Hematopoietic multipotent progenitor cell treated with erythropoietin and hydrocortisone succinate and interleukin-3 and kit ligand, for 15 days (in vitro differentiated cells): ENCODE measurements at regions not wholly inside any gene's neighbourhood (a gene's known extent, or its start where the extent isn't known, plus 50 kb on each side); places are given as distances from the start of the nearest gene placed in this dataset.

Experiments used
- DNase-seq: peaks from one replicate; pipeline ENCODE4 v3.0.0-alpha.2; 2015; ENCODE audit warnings: low spot score

DNA sequence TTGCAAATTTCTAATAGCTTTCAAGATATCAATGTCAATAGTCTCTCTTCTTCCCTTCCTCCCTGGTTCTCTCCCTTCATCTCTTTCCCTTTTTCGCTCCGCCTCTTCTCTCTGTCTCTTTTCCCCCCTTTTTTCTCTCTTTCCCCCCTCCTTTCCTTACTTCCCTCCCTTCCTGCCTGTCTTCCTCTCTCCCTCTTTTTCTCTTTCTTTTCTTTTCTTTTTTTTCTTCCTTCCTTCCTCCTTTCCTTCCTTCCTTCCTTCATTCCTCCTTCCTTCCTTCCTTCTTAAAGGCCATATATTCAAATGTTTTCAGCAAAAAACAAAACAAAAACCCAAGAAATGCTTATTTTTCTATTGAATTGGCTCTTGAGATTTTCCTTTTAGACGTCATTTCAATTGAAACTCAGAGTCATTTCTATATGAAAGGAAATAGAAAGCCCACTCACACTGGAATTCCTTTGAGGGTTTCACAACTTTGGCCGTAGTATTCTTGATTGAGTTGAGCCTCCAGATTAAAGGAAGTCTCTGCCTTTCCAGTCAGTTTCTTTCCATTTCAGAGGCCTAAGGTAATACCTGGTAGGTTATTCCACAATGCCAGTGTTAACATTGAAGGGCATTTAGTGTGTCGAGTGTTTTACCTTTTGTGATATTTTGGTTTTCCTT, 551.5 kb downstream of the LMO4 start:
- DNase-seq: no peak

DNA sequence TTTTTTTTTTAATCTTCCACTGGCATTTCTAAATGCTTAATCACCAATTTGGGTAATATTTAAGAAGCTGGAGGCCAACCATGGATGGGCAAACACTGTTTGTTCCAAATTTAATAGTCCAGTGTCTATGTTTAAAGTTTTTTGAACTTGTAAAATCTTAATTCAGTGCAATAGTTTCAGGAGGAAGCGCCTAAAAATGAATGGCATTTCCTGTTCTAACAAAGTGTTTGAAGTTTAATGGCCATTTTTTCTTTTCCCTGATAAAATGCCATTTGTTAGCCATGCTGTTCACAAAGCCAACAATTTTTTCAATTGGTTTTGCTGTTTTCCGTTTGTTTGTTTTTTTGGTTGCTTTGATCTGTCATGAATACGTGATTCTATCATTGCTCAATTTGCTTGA, 552.1 kb downstream of the LMO4 start:
- DNase-seq: no peak

DNA sequence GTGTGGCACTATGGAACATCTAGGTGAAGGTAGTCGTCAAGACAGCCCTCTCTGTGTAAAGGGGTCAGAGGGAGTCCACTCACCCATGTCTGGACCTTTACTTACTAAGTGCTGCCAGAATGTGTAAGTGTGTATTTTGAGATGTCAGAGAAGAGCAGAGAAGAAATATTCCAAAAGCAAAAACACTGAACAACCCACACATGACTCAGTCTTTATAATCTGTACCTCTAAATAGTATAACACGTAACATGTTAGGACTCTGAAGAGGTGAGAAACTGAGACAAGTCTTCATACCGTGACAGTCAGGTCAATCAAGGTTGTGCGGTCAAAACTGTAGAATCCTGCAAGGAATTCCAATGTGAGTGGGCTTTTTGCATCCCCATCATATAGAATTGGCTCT, 555.2 kb downstream of the LMO4 start:
- no peak for DNase-seq

DNA sequence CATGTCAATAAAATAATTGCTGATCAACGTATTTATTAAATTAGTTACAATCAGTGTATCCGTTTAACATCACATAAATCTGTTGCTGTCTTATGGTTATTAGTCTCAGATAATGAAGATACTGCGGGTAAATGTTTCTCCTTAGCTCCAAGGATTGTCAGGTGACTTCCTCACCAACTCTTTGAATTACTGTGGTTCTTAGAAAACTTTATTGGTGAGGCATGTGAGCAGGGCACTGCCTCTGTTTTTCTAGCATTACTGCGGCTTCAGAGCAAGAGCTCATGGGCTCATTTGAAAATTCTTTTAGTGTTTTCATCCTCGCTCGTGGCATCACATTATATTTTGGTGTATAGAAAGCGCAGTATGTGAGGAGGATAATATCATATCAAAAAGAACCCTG, 555.9 kb downstream of the LMO4 start:
- DNase-seq: no peak

DNA sequence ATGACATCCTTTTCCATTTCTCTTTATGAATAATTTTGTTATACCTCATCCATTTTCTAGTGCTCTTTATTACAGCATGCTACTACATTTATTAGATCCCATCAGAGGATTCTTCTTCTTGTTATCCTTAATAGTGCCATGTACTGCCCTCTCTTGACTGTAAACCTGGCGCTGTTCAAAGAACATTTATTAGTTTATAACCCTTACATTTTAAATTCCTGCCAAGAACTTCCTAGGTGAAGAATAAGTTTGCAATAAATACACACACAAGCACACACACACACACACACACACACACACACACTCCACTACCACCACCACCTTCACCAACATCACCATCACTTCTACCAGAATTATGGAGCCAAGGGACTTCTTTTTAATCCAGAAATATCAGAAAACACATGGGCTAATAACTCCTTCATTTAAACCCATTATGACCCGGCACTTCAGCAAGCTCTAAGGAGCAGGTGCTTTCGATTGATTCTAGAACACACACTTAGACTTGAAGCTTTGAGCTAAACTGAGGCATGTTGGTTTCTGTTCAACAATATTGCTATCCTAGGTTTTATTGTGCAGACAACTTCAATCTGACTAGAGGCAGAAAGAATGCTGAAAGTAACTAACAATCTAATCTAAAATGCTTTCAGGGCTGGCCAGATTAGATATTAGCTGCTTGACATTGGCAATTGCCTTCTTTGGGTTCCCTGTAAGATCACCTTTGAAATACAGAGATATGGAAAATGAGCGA, 556.8 kb downstream of the LMO4 start:
- DNase-seq: no peak

DNA sequence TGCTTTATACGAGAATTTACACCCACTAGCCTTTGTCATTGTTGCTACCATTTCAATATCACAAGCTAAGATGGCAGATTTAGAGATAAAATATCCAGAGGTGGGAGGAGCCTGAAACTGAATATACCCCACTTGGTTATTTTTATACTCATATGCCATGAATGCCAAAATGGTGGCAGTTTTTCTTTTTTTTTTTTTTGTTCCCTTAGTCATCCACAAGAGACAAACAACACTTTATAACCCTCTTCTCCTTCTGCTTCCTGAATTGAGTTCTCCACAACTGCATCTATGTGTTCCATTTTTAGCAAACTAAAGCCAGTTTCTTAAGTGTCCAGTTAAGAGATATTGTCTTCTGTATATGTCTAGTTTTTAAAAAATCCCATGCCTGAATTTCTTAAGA, 558.4 kb downstream of the LMO4 start:
- DNase-seq: no peak

DNA sequence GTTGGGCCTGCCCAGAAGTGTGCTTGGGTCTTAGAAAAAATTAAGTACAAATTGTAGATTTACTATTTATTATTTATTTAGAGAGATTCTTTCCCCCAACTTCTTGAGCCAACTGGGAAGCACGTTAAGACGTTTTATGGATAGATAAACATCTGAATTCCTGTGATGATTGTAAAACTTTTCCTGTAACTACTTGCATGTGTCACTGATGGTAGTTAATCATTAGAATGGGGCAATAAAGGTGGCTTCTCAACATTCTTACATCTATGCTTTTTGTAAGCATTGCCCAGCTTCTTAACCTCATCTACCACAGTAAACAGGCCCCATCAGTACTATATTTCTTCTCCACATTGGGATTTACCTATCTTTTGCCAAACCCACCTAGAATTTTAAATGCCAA, 559.8 kb downstream of the LMO4 start:
- DNase-seq: no peak

DNA sequence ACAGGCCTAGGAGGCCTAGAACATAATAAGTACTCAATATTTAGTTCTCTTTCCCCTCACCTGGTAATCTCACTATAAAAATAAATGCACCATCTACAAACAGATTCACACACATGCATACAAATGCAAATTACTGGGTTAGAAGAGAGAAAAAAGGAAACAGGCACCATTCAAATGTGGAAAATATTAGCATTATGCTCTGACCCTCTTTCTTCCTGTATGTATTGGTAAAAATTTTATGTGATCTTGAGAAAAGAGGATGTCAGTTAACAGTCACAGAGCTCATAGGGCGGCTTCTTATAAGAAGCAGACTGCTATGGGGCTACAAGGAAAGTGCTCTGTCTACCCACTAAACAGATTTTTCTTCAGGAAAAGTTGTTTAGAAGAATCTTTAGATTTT, 565.4 kb downstream of the LMO4 start:
- no peak for DNase-seq

DNA sequence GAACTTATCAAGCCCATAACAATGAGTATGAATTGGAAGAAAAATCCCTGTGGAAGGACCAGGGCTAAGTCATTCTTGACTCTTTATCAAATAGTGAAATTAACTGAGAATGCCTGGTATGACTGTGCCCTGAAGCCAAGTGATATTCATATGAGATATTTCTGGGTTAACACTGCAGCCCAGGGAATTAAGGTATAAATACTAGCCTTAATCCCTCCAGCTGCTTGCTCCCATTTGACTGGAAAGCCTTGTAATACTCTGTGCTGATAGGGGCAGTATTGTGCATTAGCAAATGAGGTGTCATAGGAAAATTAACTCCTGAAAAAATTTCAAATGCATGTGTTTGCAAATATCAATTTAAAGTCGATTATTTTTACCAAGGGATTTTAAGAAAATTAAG, 568.8 kb downstream of the LMO4 start:
- no peak for DNase-seq

DNA sequence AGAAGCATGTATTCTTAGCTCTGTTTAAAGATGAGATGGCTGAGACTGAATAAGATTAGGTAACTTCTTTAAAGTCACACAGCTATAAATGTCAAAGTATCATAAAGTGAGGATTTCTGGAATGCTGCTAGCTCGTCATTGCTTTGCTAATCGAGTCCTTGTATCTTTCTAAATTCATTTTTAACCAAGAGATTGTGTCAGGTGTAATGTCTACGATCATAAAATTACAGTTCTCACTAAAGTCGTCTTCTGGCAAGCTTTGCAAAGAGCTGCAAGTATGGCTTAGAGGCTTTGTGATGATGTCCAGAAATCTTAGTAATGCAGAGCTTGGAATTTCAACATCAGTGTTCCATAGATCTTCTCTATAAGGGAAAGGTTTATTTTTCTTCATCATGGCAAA, 569.8 kb downstream of the LMO4 start:
- DNase-seq: no peak

DNA sequence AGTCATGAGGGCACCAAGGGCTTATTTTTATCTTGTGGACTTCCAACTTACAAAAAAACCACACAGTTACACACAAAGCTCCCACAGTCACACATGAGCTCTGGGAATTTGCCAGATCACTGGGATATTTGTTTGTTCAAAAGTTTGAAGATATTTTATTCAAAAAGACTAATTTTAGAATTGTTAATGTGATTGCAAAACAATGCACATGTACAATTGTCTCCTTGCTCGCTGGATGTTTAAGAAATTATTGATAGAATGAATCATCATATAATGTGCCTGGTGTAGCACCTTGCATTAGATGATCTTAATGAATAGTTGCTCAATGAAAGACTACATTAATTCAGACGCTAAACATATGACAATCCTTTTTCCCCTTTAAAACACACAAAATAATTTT, 570.3 kb downstream of the LMO4 start:
- DNase-seq: no peak

DNA sequence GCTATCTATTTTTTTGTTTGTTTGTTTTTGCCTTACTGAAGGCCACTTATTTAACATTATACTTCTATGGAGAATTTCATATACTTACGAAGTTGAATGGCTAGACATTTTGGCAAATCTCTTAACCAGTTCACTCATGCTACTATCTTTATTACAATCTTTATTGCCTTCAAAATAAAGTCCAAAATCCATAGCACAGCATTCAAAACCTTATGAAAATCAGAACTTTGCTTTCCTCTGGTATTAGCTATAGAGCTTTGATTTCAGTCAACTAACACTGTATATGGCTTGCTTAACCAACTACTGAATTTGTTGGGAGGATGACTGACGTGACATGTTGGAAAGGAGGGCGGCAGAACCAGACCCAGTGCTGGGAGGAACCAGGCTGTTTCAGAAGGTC, 571.1 kb downstream of the LMO4 start:
- no peak for DNase-seq

DNA sequence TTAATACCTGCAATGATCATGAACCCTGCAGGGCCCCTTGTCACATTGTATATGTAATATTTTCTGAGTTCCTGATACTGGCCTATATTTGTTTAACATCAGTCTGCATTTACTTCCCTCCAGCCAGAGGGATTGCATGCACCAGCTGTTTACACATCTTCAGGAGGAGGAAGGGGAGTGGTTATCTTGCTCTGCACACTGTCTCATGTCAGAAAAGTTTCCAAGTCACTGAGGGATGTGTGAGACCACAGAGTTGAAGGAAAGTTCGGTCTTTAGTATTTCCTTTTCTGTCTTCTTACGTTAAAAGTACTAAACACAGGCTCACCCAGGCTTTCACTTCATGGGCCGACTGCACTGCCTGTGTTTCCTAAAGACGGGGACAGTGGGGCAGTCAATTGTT, 574.1 kb downstream of the LMO4 start:
- no peak for DNase-seq

DNA sequence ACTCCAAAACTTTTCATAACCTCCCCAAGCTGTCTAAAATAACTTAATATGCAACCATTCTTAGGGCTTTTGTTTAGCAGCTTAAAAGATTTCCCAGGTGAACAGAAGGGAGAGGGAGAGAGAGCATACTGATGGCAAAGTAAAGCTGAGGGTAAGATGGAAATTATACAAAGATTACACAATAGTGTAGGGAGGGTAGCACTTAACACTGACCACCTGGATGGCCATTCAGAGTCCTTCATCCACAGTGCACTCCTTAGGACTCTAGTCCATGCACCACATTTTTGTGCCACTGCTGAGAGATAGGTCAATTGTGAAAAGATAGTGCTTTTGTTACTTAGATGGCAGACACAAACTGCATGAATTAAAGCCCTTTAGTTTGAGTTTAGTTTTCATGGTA, 574.6 kb downstream of the LMO4 start:
- no peak for DNase-seq

DNA sequence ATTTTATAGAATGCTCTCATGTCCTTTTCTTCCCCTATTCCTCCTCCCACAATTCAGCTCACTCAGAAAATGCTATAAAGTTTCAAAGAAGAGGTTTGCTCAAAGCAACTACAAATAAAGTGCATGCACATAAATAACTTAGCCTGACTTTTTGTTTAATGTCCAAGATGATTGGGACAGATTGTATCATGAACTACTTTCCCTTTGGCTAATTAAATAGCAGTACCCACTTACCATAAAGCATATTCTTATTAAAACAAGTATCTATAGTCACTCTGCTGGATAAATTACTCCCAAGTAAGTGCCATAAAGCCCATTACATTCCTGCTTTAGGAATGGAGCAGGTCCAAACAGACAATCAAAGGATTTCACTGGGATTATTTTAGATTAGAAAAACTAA, 576.0 kb downstream of the LMO4 start:
- no peak for DNase-seq

DNA sequence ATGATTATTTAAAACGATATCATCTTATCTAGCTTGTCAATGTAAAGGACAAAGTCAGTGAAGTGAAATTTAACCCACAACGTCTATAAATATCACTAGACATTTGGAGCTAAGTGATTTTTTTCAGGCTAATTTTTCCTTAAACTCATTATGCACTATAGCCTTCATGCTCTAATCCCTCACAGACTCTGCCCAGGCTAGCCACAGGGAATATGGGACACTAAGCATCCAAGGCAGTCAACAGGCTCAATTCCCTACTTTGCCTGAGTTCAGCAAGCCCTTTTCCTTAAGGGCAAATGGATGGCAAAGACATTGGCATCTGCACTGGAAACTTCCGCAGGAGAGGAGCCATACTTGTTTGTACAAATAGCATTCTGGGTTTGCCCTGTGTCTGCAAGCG, 577.0 kb downstream of the LMO4 start:
- DNase-seq: no peak

DNA sequence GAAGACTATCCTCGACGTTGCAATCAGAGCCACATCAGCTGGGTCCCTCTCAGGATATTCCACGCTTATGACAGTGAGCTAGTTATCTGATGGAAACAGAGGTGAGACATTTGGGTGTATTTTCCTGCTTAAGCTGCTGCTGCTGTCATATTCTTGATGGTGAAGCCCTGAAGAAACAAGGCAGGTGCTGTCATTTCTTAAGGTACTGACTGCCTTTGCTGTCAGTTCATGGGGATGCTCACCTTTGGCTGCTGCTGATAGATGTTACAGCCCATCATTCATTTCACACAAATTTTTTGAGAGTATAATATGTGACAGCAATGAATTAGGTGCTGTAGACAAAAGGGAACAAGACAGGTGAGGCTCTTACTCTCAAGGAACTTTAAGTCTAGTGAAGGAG, 577.4 kb downstream of the LMO4 start:
- DNase-seq: no peak

DNA sequence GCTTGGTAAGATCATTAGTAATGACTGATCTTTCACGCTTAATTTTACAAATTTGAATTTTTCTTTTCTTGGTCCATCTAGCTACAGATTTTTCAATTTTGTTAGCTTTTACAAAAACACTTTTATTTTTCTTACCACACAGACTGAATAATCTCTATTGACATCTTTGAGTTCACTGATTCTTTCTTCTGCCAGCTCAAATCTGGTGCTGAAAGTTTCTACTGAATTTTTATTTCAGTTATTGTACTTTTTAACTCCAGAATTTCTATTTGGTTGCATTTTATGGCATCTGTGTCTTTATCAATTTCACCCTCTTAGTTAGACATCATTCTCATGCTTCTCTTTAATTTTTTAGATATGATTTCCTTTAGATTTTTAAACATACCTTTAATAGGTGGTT, 584.7 kb downstream of the LMO4 start:
- DNase-seq: no peak

DNA sequence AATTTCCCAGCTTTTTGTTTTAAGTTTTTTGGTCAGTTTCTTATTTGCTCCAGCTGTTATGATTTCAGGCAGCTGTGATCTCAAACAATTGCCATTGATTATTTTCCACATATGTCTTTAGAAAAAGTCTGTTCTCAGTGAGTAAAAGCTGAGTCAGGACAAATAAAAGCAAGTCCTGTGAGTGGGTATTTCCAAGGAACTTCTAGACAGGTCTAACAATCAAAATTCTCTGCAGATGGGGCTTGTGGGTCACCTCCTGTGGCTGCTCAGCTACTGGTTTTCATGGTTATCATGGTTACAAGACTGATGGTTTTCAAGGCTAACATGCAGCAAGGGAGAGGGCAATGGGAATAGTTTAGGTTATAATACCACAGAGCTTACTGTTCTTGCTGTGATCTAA, 585.7 kb downstream of the LMO4 start:
- no peak for DNase-seq

DNA sequence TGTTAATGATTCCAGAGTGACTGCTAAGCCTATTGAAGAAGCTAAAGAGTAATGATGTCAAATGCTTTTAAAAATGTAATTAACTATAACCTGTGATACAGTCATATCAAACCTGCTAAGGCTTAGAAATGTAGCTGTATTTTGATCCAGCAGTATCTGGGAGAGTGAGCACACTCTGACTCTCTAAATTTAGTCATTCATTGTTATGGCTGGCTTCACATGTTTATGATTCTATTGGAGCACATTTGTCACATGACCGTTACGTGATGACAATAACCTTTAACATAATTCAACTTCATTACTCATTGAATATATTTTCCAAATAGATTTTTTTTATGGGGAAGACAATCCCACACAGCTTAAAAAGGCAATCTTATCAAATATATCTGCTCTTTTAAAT, 587.1 kb downstream of the LMO4 start:
- DNase-seq: no peak

DNA sequence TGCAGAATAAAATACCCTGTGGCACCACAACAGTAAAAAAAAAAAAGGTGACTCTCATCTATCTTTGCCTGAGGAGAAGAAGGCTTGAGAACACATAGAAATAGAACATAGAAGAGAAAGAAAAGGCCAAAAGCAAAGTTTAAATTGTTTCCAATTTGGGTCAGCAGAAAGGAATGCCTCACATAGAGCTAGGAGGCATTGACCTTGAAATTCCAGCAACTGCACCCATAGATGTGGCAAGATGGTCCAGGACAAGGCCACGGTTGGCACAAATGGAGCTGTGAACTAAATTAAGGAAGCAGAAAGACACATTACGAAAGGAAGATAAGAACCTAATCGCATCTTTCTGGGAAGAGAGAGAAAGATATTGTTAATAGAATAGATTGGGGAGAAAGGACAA, 588.3 kb downstream of the LMO4 start:
- no peak for DNase-seq

DNA sequence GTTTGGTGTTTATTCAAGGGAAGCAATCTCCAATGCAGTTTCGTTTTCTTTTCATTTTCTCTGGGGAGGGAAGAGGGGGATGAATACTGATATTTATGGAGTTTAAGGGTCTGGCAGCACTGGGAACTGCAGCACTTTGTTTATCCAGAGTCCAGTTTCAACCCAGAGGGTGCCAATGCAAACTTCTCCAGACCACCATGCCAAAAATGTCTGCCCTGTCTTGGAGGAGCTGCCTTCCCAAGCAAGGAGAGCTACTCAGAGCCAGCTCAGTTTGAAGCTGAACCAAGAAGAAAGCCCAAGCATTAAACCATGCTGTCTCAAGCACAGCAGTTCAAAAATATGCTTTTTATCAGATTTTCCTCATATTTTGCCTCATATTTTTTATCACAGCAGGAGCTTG, 589.7 kb downstream of the LMO4 start:
- no peak for DNase-seq

DNA sequence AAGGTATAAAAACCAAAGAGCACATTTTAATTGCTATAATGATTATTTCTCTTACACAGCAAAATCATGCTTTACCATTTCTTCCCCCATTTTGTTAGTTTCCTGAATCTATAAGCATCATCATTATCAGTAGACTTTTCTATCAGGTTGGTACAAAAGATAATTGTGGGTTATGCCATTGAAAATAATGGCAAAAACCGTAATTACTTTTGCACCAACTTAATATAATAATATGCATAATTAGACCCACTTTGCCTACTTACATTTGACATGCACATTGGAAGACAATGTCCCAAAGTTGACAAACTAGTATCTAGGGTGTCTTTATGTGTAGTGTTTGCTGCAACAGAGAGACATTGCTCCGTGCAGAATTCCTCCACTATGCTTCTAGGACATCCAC, 594.2 kb downstream of the LMO4 start:
- DNase-seq: no peak

DNA sequence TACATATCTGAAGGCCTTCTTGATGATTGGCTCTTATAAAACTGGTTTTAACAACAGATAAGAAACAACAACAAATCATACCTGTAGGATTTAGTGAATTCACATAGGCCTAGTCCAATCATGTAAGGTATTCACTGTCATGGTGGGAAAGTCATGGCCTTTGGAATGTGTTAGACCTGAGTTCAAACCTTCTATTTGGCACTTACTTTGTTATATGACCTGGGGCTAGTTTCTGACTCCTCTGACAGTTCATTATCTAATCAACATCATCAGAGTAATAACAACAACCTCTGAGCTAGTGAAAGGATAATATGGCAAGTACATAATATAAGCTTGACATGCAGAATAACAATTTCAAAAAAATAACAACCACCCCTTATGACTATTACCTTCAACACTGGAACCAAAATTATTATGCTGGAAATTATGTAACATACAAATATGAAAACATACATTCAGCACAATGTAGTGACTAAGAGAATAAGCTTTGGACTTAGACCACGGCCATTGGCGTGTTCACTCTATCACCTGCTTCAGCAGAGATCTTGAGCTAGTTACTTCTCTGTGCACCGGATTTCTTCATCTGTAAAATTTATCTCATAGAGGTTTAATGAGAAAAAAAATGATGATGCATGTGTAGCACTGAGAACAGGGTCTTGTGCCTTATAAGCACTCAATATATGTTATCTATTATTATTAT, 597.6 kb downstream of the LMO4 start:
- DNase-seq: no peak
